PC-9 (cell line): ENCODE measurements at regions not wholly inside any gene's neighbourhood (a gene's known extent, or its start where the extent isn't known, plus 50 kb on each side); places are given as distances from the start of the nearest gene placed in this dataset.

ENCODE experiments used
- CTCF ChIP-seq: fragments of 200-600 bp; sonication (generic); conservative IDR thresholded peaks from 2 replicates; pipeline ENCODE4 v1.6.1; 2017; ENCODE audit warnings: mixed run types, antibody characterized with exemption, mild to moderate bottlenecking, moderate library complexity
- EZH2 ChIP-seq: fragments of 200-600 bp; sonication (generic); IDR thresholded peaks from 2 replicates; pipeline ENCODE4 v1.8.0; 2017; ENCODE audit warnings: antibody characterized with exemption, low read depth

GRCh38 chr7:18407385-18407784 is 88.2 kb upstream of the HDAC9 start:
- no peak for TF ChIP-seq CTCF
- no peak for TF ChIP-seq EZH2
